PFSK-1 (cell line): ENCODE measurements at regions not wholly inside any gene's neighbourhood (a gene's known extent, or its start where the extent isn't known, plus 50 kb on each side); places are given as distances from the start of the nearest gene placed in this dataset.

Experiments
- FOXP2 ChIP-seq: optimal IDR thresholded peaks from 2 replicates; pipeline ENCODE3; 2011; ENCODE audit warnings: borderline replicate concordance, control low read depth, inconsistent platforms; ENCODE audit not compliant: insufficient read depth; ENCODE audit errors: extremely low read length, extremely low read depth
- POLR2AphosphoS5 ChIP-seq: IDR thresholded peaks from 2 replicates; pipeline ENCODE4 v1.6.1; 2012; ENCODE audit warnings: low read depth, mild to moderate bottlenecking, control low read depth, low read length, moderate library complexity
- SIN3A ChIP-seq: IDR thresholded peaks from 2 replicates; pipeline ENCODE4 v1.6.1; 2012; ENCODE audit warnings: mild to moderate bottlenecking, low read length, moderate library complexity, borderline replicate concordance; ENCODE audit not compliant: insufficient read depth
- TAF1 ChIP-seq: IDR thresholded peaks from 2 replicates; pipeline ENCODE4 v1.6.1; 2012; ENCODE audit warnings: low read length, control low read depth, borderline replicate concordance; ENCODE audit not compliant: insufficient read depth
- TF ChIP-seq, protein P1 (sequence below), 2 experiments: IDR thresholded peaks; 2 replicates each; pipeline versions ENCODE4 v1.6.1 to v1.8.0; 2011 to 2012; ENCODE audit warnings: low read depth in 2 of 2, low read length in 2 of 2, control low read depth in 1 of 2, inconsistent platforms in 1 of 2, mild to moderate bottlenecking in 1 of 2, moderate library complexity in 1 of 2; ENCODE audit not compliant: insufficient read depth in 1 of 2

DNA sequence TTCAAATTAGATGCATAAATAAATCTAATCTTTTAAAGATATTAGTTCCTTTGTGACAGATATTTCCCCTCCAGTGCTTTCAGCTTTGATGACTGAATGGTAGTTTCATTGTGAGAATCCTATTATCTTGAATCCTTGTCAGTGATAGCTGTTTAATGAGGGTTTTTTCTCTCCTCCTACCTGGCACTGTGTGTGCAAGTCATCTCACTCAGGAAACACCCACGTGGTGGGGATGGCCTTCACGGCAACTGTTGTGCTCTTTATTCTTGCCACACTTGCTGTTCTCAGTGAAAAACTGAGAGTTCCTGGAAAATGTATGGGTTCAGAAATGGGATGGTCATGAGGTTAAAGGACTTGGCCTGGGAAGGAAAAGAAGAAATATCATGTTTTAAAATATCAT lies 129.9 kb downstream of the SPRY1 start:
- TF ChIP-seq POLR2AphosphoS5 (no peak), FOXP2 (no peak), SIN3A (no peak), TAF1 (no peak)
- TF ChIP-seq, protein P1, sequence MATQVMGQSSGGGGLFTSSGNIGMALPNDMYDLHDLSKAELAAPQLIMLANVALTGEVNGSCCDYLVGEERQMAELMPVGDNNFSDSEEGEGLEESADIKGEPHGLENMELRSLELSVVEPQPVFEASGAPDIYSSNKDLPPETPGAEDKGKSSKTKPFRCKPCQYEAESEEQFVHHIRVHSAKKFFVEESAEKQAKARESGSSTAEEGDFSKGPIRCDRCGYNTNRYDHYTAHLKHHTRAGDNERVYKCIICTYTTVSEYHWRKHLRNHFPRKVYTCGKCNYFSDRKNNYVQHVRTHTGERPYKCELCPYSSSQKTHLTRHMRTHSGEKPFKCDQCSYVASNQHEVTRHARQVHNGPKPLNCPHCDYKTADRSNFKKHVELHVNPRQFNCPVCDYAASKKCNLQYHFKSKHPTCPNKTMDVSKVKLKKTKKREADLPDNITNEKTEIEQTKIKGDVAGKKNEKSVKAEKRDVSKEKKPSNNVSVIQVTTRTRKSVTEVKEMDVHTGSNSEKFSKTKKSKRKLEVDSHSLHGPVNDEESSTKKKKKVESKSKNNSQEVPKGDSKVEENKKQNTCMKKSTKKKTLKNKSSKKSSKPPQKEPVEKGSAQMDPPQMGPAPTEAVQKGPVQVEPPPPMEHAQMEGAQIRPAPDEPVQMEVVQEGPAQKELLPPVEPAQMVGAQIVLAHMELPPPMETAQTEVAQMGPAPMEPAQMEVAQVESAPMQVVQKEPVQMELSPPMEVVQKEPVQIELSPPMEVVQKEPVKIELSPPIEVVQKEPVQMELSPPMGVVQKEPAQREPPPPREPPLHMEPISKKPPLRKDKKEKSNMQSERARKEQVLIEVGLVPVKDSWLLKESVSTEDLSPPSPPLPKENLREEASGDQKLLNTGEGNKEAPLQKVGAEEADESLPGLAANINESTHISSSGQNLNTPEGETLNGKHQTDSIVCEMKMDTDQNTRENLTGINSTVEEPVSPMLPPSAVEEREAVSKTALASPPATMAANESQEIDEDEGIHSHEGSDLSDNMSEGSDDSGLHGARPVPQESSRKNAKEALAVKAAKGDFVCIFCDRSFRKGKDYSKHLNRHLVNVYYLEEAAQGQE (IDR thresholded peaks at IDR 0.05; ENCODE audit: insufficient read depth in 1 of 2, low read depth in 2 of 2, low read length in 2 of 2): no peak

DNA sequence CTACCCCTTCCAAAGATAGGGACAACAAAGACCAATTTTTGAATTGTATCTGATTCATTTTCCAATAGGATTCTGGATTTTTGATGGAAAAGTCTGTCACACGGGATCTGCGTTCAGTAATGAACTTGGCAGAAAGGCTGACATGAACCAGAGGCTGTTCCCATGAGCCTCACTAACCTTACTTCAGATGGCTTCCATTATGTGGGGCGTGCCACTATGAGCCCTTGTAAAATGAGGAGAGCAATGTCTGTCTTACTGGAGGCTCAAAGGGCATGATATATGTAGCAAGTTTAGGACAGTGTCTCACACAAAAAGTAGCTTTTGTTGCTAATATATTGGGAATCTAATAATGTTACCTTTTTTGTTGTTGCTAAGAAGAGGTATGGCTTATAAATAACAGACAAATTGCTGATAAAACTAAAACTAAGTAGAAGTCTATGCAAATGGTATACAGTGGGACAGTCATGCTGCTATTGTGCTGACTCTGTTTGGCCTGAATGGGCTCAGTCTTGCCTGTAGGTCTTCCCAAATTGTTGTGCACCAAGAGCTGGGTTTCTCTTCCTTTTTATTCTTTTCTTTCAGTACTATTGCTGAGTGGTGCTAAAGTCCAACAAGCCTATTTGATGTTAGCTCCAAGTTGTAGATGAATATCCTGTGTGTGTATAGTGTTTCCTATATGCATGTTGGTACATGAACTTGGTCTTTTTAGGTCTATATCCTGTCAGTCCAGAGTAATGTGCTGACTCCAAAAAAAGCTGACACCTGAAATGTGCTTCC lies 132.1 kb downstream of the SPRY1 start:
- TF ChIP-seq, protein P1 (IDR thresholded peaks at IDR 0.05; ENCODE audit: insufficient read depth in 1 of 2, low read depth in 2 of 2, low read length in 2 of 2): no peak
- TF ChIP-seq FOXP2: no peak
- TF ChIP-seq POLR2AphosphoS5: no peak
- no peak for TF ChIP-seq TAF1
- no peak for TF ChIP-seq SIN3A

DNA sequence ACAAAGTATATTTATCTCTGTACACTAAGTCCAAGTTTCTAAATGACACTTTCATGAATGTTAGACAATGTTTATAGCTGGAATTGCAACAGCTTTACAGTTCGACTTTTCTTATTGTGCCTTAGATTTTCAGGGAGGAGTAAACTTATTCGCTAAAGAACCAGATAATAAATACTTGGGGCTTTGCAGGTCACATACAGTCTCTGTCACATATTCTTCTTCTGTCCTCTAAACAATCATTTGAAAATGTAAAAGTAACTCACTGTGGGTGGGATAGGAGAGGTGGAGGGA lies 132.6 kb downstream of the SPRY1 start:
- TF ChIP-seq TAF1 (no peak), FOXP2 (no peak), SIN3A (no peak), POLR2AphosphoS5 (no peak)
- TF ChIP-seq, protein P1 (IDR thresholded peaks at IDR 0.05; ENCODE audit: insufficient read depth in 1 of 2, low read depth in 2 of 2, low read length in 2 of 2): no peak

DNA sequence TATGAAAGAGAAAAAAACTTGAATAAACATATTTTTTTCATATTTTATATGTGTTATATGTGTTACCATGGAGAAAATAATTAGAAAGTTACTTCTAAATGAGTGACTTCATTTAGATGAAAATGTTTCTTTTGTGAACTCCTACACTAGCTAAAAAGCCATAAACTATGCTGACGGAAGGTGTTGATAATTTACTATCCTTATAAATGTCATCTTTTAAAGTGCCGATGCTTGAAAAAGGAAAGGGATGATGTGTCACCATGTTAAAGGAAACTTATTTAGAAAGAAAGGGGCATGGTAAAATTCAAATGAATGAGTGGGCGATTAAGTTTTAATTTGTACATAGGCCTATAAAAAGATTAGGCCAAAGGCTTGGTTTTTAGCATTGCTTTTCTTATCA lies 133.8 kb downstream of the SPRY1 start:
- no peak for TF ChIP-seq FOXP2
- no peak for TF ChIP-seq TAF1

DNA sequence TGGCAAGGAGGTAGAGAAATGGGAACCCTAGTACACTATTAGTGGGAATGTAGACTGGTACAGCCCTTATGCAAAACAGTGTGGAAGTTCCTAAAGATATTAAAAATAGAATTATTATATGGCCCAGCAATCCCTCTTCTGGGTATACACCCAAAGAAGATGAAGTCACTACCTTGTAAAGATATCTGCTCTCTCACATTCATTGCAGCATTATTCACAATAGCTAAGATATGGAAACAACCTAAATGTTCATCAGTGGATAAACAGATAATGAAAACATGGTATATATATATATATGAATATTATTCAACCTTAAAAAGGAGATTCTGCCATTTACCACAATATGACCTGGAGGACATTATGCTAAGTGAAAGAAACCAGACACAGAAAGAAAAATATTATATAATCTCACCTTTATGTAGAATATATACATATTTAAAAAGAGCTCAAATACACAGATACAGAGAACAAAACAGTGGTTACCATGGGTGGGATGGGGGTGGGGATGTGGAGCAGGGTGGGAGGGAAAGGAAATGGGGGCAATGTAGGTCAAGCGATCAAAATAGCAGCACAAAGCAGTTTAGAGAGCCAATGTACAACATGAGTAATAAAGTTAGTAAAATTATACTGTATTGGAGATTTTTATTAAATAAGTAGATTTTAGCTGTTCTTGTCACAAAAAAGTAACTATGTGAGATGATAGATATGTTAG lies 138.6 kb downstream of the SPRY1 start:
- TF ChIP-seq, protein P1 (IDR thresholded peaks at IDR 0.05; ENCODE audit: insufficient read depth in 1 of 2, low read depth in 2 of 2, low read length in 2 of 2): no peak
- no peak for TF ChIP-seq POLR2AphosphoS5
- TF ChIP-seq SIN3A: no peak
- TF ChIP-seq FOXP2: no peak
- no peak for TF ChIP-seq TAF1
